ENCODE measurements at regions not wholly inside any gene's neighbourhood (a gene's known extent, or its start where the extent isn't known, plus 50 kb on each side); places are given as distances from the start of the nearest gene placed in this dataset.
"Not testable (repeated sequence)": the region's sequence is repeated elsewhere in the genome, so short reads cannot be mapped to it uniquely, and the experiment has no call there.

DNA sequence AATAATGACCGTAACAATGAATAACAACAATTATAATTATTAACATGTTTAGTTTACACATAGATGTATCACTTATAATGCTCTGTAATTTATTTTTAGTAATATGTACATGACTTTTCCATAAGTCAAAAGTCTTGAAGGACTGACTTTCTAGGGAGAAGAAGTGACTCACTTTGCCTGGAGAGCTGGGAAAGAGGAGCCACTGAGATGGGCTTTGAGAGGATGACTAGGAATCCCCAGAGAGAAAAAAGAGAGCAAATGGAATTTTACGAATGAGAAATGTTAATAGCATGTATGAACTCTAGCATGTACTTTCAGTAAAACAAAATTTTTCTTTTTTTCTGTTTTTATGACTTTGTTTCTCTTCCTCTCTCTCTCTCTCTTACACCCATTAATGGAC, 67.8 kb upstream of the RALY start:
- Mint-ChIP-seq H3K9me3 (no peaks in the 10 kb centered on the region), H3K27me3 (peaks cover 1 to 9% of the 10 kb centered on the region in 2 donors), H3K36me3 (no peaks in the 10 kb centered on the region), H3K4me3 (no peak overlapping the region), H3K4me1 (no peaks in the 10 kb centered on the region), H3K27ac (no peak overlapping the region)
- Histone ChIP-seq H3K36me3 (ENCODE audit: insufficient read depth, low read length) (no peaks in the 10 kb centered on the region), H3K4me3 (ENCODE audit: low read length in 2 of 2) (no peak overlapping the region), H3K27me3 (ENCODE audit: insufficient read depth, low read length) (no peaks in the 10 kb centered on the region), H3K9me3 (ENCODE audit: control insufficient read depth in 1 of 2, low read length in 2 of 2) (no peaks in the 10 kb centered on the region), H3K27ac (ENCODE audit: low read depth, low read length) (no peak overlapping the region), H3K4me1 (ENCODE audit: insufficient read depth, low read length) (no peaks in the 10 kb centered on the region)
- ChIA-PET POLR2A (ENCODE audit: partially characterized antibody) (no interaction called here), CTCF (ENCODE audit: partially characterized antibody) (interaction anchor here (1.2 kb wide), 1 partner anchor 11 kb away, joined by 3 read pairs; no protein-coding TSS in a partner anchor)
- DNase-seq = no peak
- intact Hi-C loops (cut with micrococcal nuclease) = no loop called here

DNA sequence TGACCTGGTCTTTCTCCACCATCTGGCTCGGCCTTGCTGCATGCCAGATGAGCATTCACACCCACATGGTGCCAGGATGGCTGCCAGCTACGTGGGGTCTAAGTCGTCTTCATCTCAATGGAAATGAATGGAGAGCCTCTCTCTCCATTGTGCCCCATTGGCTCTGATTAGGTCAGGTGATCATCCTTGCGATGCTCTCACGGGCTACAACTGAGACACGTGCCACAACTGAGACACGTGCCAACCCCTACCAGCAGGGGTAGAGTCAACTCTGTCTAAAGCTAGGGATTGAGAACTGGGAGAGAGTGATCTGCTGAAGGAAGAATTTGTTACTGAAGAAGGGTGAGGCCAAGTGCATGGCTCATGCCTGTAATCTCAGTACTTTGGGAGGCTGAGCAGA, 67.3 kb upstream of the RALY start:
- H3K36me3 ChIP-seq (ENCODE audit: insufficient read depth, low read length) = no peaks in the 10 kb centered on the region
- no peak overlapping the region for H3K27ac ChIP-seq (ENCODE audit: low read depth, low read length)
- no peaks in the 10 kb centered on the region for H3K27me3 ChIP-seq (ENCODE audit: insufficient read depth, low read length)
- no peaks in the 10 kb centered on the region for H3K9me3 Mint-ChIP-seq
- no peaks in the 10 kb centered on the region for H3K4me1 ChIP-seq (ENCODE audit: insufficient read depth, low read length)
- ChIA-PET CTCF (ENCODE audit: partially characterized antibody) (interaction anchor here (1.2 kb wide), 1 partner anchor 11 kb away, joined by 3 read pairs; no protein-coding TSS in a partner anchor), POLR2A (ENCODE audit: partially characterized antibody) (no interaction called here)
- H3K4me3 ChIP-seq (ENCODE audit: low read length in 2 of 2) = no peak overlapping the region
- H3K27ac Mint-ChIP-seq = no peak overlapping the region
- peaks cover 1 to 9% of the 10 kb centered on the region in 2 donors for H3K27me3 Mint-ChIP-seq
- intact Hi-C loops (cut with micrococcal nuclease) = no loop called here
- no peak overlapping the region for H3K4me3 Mint-ChIP-seq
- no peaks in the 10 kb centered on the region for H3K36me3 Mint-ChIP-seq
- no peaks in the 10 kb centered on the region for H3K9me3 ChIP-seq (ENCODE audit: control insufficient read depth in 1 of 2, low read length in 2 of 2)
- DNase-seq = no peak
- H3K4me1 Mint-ChIP-seq = no peaks in the 10 kb centered on the region

DNA sequence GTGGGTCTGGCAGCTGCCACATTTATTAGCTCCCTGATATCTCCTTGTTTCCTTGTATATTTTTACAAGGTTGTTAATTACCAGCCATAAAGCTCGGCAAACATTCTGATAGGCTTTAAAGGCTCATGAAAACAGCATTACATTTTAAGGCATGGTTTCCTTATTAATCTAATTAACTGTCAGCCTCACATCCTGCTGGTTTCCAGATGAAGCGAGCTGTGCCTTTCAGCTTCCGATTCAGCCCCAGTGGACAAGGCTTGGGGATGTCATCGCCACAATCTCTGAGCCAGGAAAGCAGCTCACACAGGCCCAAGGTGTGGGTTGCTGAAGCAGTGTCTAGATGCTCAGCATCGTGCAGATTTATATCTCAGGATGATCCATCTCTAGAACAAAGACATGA, 66.0 kb upstream of the RALY start:
- H3K27me3 Mint-ChIP-seq = peaks cover 1 to 9% of the 10 kb centered on the region in 2 donors
- no peaks in the 10 kb centered on the region for H3K9me3 ChIP-seq (ENCODE audit: control insufficient read depth in 1 of 2, low read length in 2 of 2)
- no peak overlapping the region for H3K27ac ChIP-seq (ENCODE audit: low read depth, low read length)
- no peak overlapping the region for H3K27ac Mint-ChIP-seq
- intact Hi-C loops (cut with micrococcal nuclease) = no loop called here
- H3K4me3 Mint-ChIP-seq = no peak overlapping the region
- ChIA-PET CTCF (ENCODE audit: partially characterized antibody) (interaction anchor here (1.3 kb wide), 1 partner anchor 13 kb away, joined by 3 read pairs; no protein-coding TSS in a partner anchor), POLR2A (ENCODE audit: partially characterized antibody) (no interaction called here)
- no peaks in the 10 kb centered on the region for H3K9me3 Mint-ChIP-seq
- no peaks in the 10 kb centered on the region for H3K4me1 Mint-ChIP-seq
- no peaks in the 10 kb centered on the region for H3K36me3 ChIP-seq (ENCODE audit: insufficient read depth, low read length)
- H3K4me3 ChIP-seq (ENCODE audit: low read length in 2 of 2) = no peak overlapping the region
- no peaks in the 10 kb centered on the region for H3K4me1 ChIP-seq (ENCODE audit: insufficient read depth, low read length)
- no peak for DNase-seq
- H3K36me3 Mint-ChIP-seq = no peaks in the 10 kb centered on the region
- H3K27me3 ChIP-seq (ENCODE audit: insufficient read depth, low read length) = no peaks in the 10 kb centered on the region

DNA sequence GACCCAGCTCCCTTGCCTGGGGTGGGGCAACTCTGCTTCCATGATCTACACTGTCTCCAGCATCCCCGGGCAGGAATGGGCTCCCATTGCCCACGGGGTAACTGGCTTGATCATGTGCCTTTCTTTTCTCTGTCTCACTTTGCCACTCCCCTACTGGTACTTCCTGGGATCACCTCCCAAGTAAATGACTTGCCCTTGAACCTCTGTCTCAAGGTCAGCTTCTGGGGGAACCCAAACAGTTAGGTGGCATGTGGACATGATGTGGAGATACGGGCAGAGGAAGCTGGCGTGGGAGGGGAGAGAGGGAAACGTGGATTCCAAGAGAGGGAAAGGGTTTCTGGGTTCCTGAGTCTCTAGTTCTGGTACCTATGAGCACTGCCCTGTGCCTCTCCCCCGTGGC, 63.8 kb upstream of the RALY start:
- Mint-ChIP-seq H3K27me3 (peaks cover 1 to 9% of the 10 kb centered on the region in 2 donors), H3K36me3 (no peaks in the 10 kb centered on the region), H3K4me1 (peaks cover 0 to 2% (median 0%) of the 10 kb centered on the region in 4 donors), H3K4me3 (no peak overlapping the region), H3K9me3 (no peaks in the 10 kb centered on the region), H3K27ac (no peak overlapping the region)
- Histone ChIP-seq H3K9me3 (ENCODE audit: control insufficient read depth in 1 of 2, low read length in 2 of 2) (no peaks in the 10 kb centered on the region), H3K36me3 (ENCODE audit: insufficient read depth, low read length) (no peaks in the 10 kb centered on the region), H3K27me3 (ENCODE audit: insufficient read depth, low read length) (no peaks in the 10 kb centered on the region), H3K4me3 (ENCODE audit: low read length in 2 of 2) (no peak overlapping the region), H3K27ac (ENCODE audit: low read depth, low read length) (no peak overlapping the region), H3K4me1 (ENCODE audit: insufficient read depth, low read length) (no peaks in the 10 kb centered on the region)
- DNase-seq = no peak
- POLR2A ChIA-PET (ENCODE audit: partially characterized antibody) = interaction anchor here (1.2 kb wide), 1 partner anchor 147 kb away, joined by 3 read pairs; no protein-coding TSS in a partner anchor
- intact Hi-C loops (cut with micrococcal nuclease) = no loop called here
- CTCF ChIA-PET (ENCODE audit: partially characterized antibody) = interaction anchor here (1.3 to 2.4 kb wide), 2 partner anchors 15 to 94 kb away, joined by 3 to 14 read pairs; no protein-coding TSS in a partner anchor

DNA sequence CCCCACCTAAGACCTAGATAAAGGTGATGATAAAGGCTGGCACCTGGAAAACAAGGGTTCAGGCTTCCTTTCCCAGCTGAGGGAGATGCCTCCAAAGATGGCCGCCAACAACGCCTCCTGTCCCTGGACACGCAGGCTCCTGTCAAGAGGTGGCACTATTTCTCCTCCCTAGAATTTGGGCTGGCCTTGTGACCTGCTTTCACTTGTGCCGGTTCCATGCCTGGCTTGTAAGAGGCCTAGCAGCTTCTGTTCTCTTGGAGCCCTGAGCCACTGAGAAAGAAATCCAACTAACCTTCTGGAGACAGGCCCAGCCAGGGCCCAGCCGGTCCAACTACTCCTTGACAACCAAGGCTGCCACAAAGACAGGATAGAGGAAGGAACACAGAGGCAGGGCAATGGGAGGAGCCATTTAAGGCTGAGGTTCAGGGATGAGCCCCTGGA, 60.2 kb upstream of the RALY start:
- no peak overlapping the region for H3K27ac ChIP-seq (ENCODE audit: low read depth, low read length)
- H3K27me3 ChIP-seq (ENCODE audit: insufficient read depth, low read length) = no peaks in the 10 kb centered on the region
- intact Hi-C loops (cut with micrococcal nuclease) = loop anchor here (1.0 kb wide), 1 partner anchor 136 kb away; no protein-coding TSS in a partner anchor
- Mint-ChIP-seq H3K4me3 (no peak overlapping the region), H3K27ac (peak overlapping the region in 2 of 7 donors; percentile 47 to 48), H3K36me3 (no peaks in the 10 kb centered on the region), H3K27me3 (no peaks in the 10 kb centered on the region), H3K4me1 (peaks cover 0 to 2% (median 0%) of the 10 kb centered on the region in 4 donors), H3K9me3 (no peaks in the 10 kb centered on the region)
- no peak overlapping the region for H3K4me3 ChIP-seq (ENCODE audit: low read length in 2 of 2)
- DNase-seq = peak; percentile 50 to 63 (median 58)
- H3K36me3 ChIP-seq (ENCODE audit: insufficient read depth, low read length) = no peaks in the 10 kb centered on the region
- CTCF ChIA-PET (ENCODE audit: partially characterized antibody) = interaction anchor here (0.8 to 6.4 kb wide), 4 partner anchors 136 to 196 kb away, joined by 3 to 43 read pairs (median 4); no protein-coding TSS in a partner anchor
- POLR2A ChIA-PET (ENCODE audit: partially characterized antibody) = no interaction called here
- H3K4me1 ChIP-seq (ENCODE audit: insufficient read depth, low read length) = no peaks in the 10 kb centered on the region
- no peaks in the 10 kb centered on the region for H3K9me3 ChIP-seq (ENCODE audit: control insufficient read depth in 1 of 2, low read length in 2 of 2)

DNA sequence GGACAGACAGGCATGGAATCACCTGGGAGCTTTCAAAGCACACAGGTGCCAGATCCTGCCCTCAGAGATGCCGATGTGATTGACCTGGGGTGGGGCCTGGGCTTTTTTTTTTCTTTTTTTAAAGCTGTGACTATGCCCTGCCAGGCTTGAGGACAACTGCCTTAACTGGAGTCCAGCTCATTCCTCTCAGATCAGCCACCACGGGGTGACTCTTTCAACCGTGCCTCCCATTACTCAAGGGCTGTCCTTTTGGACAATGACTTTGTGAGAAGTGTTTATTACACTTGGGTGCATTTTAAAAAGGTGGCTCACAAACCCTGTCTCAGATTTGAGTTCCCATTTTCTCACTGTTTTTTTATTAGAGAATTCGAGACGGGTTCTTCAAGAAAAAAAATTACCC, 57.1 kb upstream of the RALY start:
- intact Hi-C loops (cut with micrococcal nuclease) = no loop called here
- H3K4me1 Mint-ChIP-seq = peaks cover 0 to 2% (median 0%) of the 10 kb centered on the region in 4 donors
- H3K36me3 ChIP-seq (ENCODE audit: insufficient read depth, low read length) = no peaks in the 10 kb centered on the region
- no peaks in the 10 kb centered on the region for H3K27me3 Mint-ChIP-seq
- DNase-seq = no peak
- no peaks in the 10 kb centered on the region for H3K4me1 ChIP-seq (ENCODE audit: insufficient read depth, low read length)
- no peak overlapping the region for H3K4me3 Mint-ChIP-seq
- no peaks in the 10 kb centered on the region for H3K9me3 ChIP-seq (ENCODE audit: control insufficient read depth in 1 of 2, low read length in 2 of 2)
- H3K4me3 ChIP-seq (ENCODE audit: low read length in 2 of 2) = no peak overlapping the region
- H3K27ac Mint-ChIP-seq = no peak overlapping the region
- POLR2A ChIA-PET (ENCODE audit: partially characterized antibody) = no interaction called here
- CTCF ChIA-PET (ENCODE audit: partially characterized antibody) = interaction anchor here (0.8 to 6.4 kb wide), 4 partner anchors 10 to 133 kb away, joined by 3 to 43 read pairs (median 4); no protein-coding TSS in a partner anchor
- H3K9me3 Mint-ChIP-seq = no peaks in the 10 kb centered on the region
- H3K27me3 ChIP-seq (ENCODE audit: insufficient read depth, low read length) = no peaks in the 10 kb centered on the region
- H3K36me3 Mint-ChIP-seq = no peaks in the 10 kb centered on the region
- no peak overlapping the region for H3K27ac ChIP-seq (ENCODE audit: low read depth, low read length)

DNA sequence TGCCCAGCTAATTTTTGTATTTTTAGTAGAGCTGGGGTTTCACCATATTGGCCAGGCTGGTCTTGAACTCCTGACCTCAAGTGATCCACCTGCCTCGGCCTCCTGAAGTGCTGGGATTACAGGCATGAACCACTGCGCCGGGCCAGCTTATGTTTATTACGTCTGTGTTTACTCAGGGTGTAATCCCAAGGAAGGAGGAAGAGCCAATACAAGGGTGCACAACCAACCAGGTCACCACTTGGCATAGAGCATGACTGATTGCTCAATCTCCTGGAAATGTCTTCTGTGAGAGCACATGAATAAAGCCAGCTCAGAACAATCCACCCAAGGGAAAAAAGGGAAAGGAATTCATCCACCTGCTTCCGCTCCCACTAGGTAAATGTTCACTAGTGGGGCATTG, 54.7 kb upstream of the RALY start:
- H3K27ac Mint-ChIP-seq; H3K27me3 Mint-ChIP-seq; DNase-seq; H3K4me1 ChIP-seq (ENCODE audit: insufficient read depth, low read length); POLR2A ChIA-PET (ENCODE audit: partially characterized antibody); H3K36me3 ChIP-seq (ENCODE audit: insufficient read depth, low read length); H3K9me3 ChIP-seq (ENCODE audit: control insufficient read depth in 1 of 2, low read length in 2 of 2); H3K4me1 Mint-ChIP-seq; H3K27me3 ChIP-seq (ENCODE audit: insufficient read depth, low read length); H3K36me3 Mint-ChIP-seq; H3K4me3 Mint-ChIP-seq; H3K27ac ChIP-seq (ENCODE audit: low read depth, low read length); H3K9me3 Mint-ChIP-seq; H3K4me3 ChIP-seq (ENCODE audit: low read length in 2 of 2); intact Hi-C loops (cut with micrococcal nuclease): not testable (repeated sequence)
- CTCF ChIA-PET (ENCODE audit: partially characterized antibody) = interaction anchor here (6.4 kb wide), 1 partner anchor 131 kb away, joined by 43 read pairs; no protein-coding TSS in a partner anchor
